Keratinocyte (primary cell): ENCODE measurements at regions not wholly inside any gene's neighbourhood (a gene's known extent, or its start where the extent isn't known, plus 50 kb on each side); places are given as distances from the start of the nearest gene placed in this dataset.

Experiments used
- DNase-seq: peaks from one replicate; pipeline ENCODE4 v3.0.0-alpha.2; 2011; ENCODE audit warnings: low read depth, missing footprints, low spot score
- FAIRE-seq: peaks from 2 replicates; lab custom pipeline; 2011; peaks lifted over from hg19 to GRCh38; lab: Jason Lieb, UNC
- H2AFZ ChIP-seq: 2 replicates; pipeline ENCODE4 v1.6.0; 2012; ENCODE audit warnings: low read length, control low read depth, inconsistent platforms; ENCODE audit not compliant: control insufficient read depth
- H3K27ac ChIP-seq: 2 replicates; pipeline ENCODE4 v1.5.1; 2011; ENCODE audit warnings: low read length; ENCODE audit not compliant: control insufficient read depth, insufficient read depth
- H3K27me3 ChIP-seq: 3 replicates; pipeline ENCODE4 v1.6.0; 2011; ENCODE audit warnings: low read length; ENCODE audit not compliant: control insufficient read depth, insufficient read depth; ENCODE audit errors: extremely low read depth
- H3K36me3 ChIP-seq, 2 experiments: 2 replicates in 1 of 2; 3 replicates in 1 of 2; pipeline ENCODE4 v1.5.1; 2011; ENCODE audit warnings: low read length in 2 of 2, mild to moderate bottlenecking in 1 of 2; ENCODE audit not compliant: control insufficient read depth in 2 of 2, insufficient read depth in 2 of 2; ENCODE audit errors: extremely low read depth in 1 of 2
- H3K4me1 ChIP-seq: 3 replicates; pipeline ENCODE4 v1.5.1; 2011; ENCODE audit warnings: low read length; ENCODE audit not compliant: control insufficient read depth, insufficient read depth; ENCODE audit errors: extremely low read depth
- H3K4me2 ChIP-seq: 3 replicates; pipeline ENCODE4 v1.6.0; 2011; ENCODE audit warnings: low read depth, low read length; ENCODE audit not compliant: control insufficient read depth, insufficient read depth; ENCODE audit errors: extremely low read depth
- H3K4me3 ChIP-seq, 3 experiments: fragments of 200-600 bp in 1 of 3; sonication (generic) in 1 of 3; 2 replicates in 2 of 3; 3 replicates in 1 of 3; pipeline ENCODE4 v1.5.1; 2011 to 2016; ENCODE audit warnings: low read length in 3 of 3, mild to moderate bottlenecking in 3 of 3, control low read depth in 2 of 3, inconsistent platforms in 1 of 3, low read depth in 1 of 3, mixed read lengths in 1 of 3, mixed run types in 1 of 3, moderate library complexity in 1 of 3; ENCODE audit not compliant: control insufficient read depth in 2 of 3, insufficient read depth in 2 of 3; ENCODE audit errors: extremely low read depth in 1 of 3
- H3K79me2 ChIP-seq: 2 replicates; pipeline ENCODE4 v1.6.0; 2012; ENCODE audit warnings: low read length; ENCODE audit not compliant: control insufficient read depth, insufficient read depth
- H3K9ac ChIP-seq: 3 replicates; pipeline ENCODE4 v1.6.0; 2011; ENCODE audit warnings: low read length; ENCODE audit not compliant: control insufficient read depth, insufficient read depth; ENCODE audit errors: extremely low read depth
- H3K9me1 ChIP-seq: 3 replicates; pipeline ENCODE4 v1.6.0; 2011; ENCODE audit warnings: low read length; ENCODE audit not compliant: control insufficient read depth, insufficient read depth; ENCODE audit errors: extremely low read depth
- H3K9me3 ChIP-seq: 2 replicates; pipeline ENCODE4 v1.5.1; 2012; ENCODE audit warnings: low read depth, low read length; ENCODE audit not compliant: control insufficient read depth
- H4K20me1 ChIP-seq: 3 replicates; pipeline ENCODE4 v1.6.0; 2011; ENCODE audit warnings: low read length; ENCODE audit not compliant: control insufficient read depth, insufficient read depth; ENCODE audit errors: extremely low read depth
- CTCF ChIP-seq, 3 experiments: IDR thresholded peaks in 1 of 3; conservative IDR thresholded peaks in 1 of 3; optimal IDR thresholded peaks in 1 of 3; 2 replicates in 2 of 3; 3 replicates in 1 of 3; pipeline versions ENCODE3 to v1.5.1; 2011; ENCODE audit warnings: low read length in 3 of 3, mild to moderate bottlenecking in 3 of 3, moderate library complexity in 2 of 3, control low read depth in 1 of 3, inconsistent platforms in 1 of 3; ENCODE audit not compliant: insufficient read depth in 2 of 3; ENCODE audit errors: extremely low read depth in 1 of 3
- EZH2 ChIP-seq: IDR thresholded peaks from one replicate; pipeline ENCODE4 v1.6.1; 2012; ENCODE audit warnings: inconsistent platforms, mild to moderate bottlenecking, low read length, moderate library complexity
- dilution Hi-C: fragments of 300-500 bp; cut with MboI; formaldehyde crosslinking; loops from one replicate; pipeline ENCODE4 v1.7.0; 2020; ENCODE audit warnings: low sequenced_read_pairs; ENCODE audit not compliant: extremely low pct_ligation_motif_present

- TF ChIP-seq CTCF (optimal IDR thresholded peaks at IDR 0.05 in 1 of 3, IDR thresholded peaks at IDR 0.05 in 1 of 3, conservative IDR thresholded peaks at IDR 0.05 in 1 of 3; ENCODE audit: extremely low read depth in 1 of 3, insufficient read depth in 2 of 3, low read length in 3 of 3) = no peak
- no peak for TF ChIP-seq EZH2
- DNase-seq (no peak), FAIRE-seq (no peak)
- no peaks in the 10 kb centered on the region for H3K9me1 ChIP-seq
- no peaks in the 10 kb centered on the region for H3K36me3 ChIP-seq
- dilution Hi-C loops = no loop called here
- no peak overlapping the region for H3K9ac ChIP-seq
- no peaks in the 10 kb centered on the region for H3K4me1 ChIP-seq
- no peak overlapping the region for H3K4me2 ChIP-seq
- no peaks in the 10 kb centered on the region for H4K20me1 ChIP-seq
- H3K79me2 ChIP-seq = no peaks in the 10 kb centered on the region
- no peak overlapping the region for H3K4me3 ChIP-seq
- no peaks in the 10 kb centered on the region for H3K9me3 ChIP-seq
- H3K27me3 ChIP-seq = no peaks in the 10 kb centered on the region
- H2AFZ ChIP-seq = no peak overlapping the region
- no peak overlapping the region for H3K27ac ChIP-seq
Observed at GRCh38 chr2:117512307-117512706, 302.2 kb upstream of the DDX18 start.

GRCh38 chr2:117514371-117514770 is 300.1 kb upstream of the DDX18 start:
- Histone ChIP-seq H3K4me1 (no peaks in the 10 kb centered on the region), H3K9ac (no peak overlapping the region), H3K4me3 (no peak overlapping the region), H2AFZ (no peak overlapping the region), H3K4me2 (no peak overlapping the region), H3K79me2 (no peaks in the 10 kb centered on the region), H3K36me3 (no peaks in the 10 kb centered on the region), H3K9me3 (no peaks in the 10 kb centered on the region), H3K27ac (no peak overlapping the region), H4K20me1 (no peaks in the 10 kb centered on the region), H3K9me1 (no peaks in the 10 kb centered on the region), H3K27me3 (no peaks in the 10 kb centered on the region)
- TF ChIP-seq CTCF (optimal IDR thresholded peaks at IDR 0.05 in 1 of 3, IDR thresholded peaks at IDR 0.05 in 1 of 3, conservative IDR thresholded peaks at IDR 0.05 in 1 of 3; ENCODE audit: extremely low read depth in 1 of 3, insufficient read depth in 2 of 3, low read length in 3 of 3) = no peak
- TF ChIP-seq EZH2 = no peak
- DNase-seq (no peak), FAIRE-seq (no peak)
- dilution Hi-C loops = no loop called here
